ENCODE measurements at regions not wholly inside any gene's neighbourhood (a gene's known extent, or its start where the extent isn't known, plus 50 kb on each side); places are given as distances from the start of the nearest gene placed in this dataset.

DNA sequence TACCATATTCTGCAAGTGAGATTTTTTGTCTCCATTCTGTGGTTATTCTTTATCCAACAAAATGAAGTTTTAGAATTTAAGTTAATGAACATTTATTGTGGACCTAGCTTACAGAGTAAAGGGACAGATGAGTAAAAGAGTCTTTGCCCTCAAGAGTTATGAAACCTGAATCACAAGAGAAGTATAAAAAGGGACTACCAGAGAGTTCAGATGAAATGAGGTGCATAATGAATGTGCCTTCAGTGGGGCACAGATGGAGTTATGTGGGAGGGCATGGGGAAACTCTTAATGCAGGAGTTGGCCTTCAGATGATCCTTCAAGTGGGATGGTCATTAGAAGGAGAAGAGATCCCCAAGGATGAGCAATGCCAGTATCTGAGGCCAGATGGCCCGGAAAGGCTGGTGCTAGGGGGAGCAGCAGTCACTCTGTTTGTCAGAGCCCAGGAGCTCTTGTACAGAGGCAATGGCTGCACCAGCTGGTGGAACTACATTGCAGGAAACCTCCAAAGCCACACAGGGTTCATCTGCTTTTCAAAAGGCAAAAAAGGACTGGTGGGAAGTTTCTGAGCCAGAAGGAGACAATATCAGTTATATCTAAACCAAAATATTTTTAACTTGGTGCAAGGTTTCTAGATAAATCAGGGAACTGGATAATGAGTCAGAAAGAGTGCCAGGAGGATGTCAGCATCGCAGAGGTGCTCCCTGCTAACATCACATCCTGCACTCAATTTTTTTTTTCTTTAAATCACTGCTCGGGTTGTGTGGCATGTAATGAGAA, 162.0 kb downstream of the KLF6 start:
- no peak for DNase-seq

DNA sequence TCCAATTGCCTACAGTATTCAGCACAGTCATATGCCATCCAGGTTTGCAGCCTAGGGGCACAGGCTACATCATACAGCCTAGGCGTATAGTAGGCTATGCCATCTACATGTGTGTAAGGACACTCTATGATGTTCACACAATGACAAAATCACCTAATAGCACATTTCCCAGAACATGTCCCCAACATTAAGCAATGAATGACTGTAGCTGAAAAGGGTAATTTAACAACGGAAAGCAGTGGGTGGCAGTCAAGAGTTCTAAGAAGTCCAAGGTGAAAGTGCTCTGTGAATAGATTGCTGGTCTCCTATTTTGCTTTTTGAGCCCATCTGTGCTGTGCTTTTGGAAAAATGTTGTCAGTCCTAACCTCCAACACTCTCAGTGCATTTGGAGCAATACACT, 162.6 kb downstream of the KLF6 start:
- DNase-seq: no peak

DNA sequence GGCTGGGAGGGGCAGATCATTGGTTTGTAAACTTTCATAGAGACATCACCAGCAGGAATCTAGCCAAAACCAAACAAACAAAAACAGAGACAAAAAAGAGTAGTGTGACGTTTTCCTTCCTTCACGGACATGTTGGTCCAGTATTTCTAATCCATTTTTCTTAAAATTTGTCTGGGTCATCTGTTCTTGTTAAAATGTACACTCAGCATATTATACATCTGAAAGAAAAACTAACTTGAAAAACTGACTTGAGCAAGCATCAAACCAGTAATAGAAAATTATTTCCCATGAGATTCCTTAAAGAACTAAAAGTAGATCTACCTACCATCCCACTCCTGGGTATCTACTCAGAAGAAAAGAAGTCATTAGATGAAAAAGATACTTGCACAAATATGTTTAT, 164.2 kb downstream of the KLF6 start:
- DNase-seq: no peak

DNA sequence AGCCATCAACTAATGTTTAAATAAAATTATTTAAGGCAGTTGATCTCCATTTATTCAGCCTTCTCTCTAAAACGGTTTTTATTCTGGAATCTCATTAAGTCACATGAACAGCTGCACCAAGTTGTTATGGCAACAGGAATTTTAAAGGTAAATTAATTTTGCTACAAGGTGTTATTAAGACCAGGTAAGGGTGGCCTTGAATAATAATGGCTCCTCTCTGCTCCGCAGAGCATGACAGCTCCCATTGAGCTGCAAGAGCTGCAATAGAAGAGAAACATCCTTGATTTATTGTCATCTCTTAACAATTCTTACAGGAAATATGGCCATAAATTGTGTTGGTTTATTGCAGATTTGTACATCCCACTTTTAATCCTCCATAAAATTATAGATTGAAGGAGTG, 165.8 kb downstream of the KLF6 start:
- DNase-seq: peak; percentile 16

DNA sequence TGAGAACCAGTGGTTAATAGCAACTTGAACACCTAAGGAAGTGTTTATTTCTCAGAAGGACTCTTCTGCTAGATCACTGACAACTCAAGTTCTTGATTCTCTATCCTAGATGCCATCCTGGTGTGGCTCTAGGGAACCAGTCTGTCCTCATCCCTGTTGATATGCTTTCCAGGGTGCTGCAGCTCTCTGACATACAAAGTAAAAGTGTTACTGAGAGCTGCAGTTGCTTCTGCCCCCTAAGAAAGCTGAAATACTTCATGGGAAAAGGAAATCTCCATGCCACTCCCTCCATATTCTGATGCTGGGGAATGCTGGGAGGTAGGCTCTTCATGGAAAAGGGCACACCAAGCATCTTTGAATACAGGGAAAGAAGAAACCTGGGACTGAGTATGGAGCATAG, 168.1 kb downstream of the KLF6 start:
- no peak for DNase-seq

DNA sequence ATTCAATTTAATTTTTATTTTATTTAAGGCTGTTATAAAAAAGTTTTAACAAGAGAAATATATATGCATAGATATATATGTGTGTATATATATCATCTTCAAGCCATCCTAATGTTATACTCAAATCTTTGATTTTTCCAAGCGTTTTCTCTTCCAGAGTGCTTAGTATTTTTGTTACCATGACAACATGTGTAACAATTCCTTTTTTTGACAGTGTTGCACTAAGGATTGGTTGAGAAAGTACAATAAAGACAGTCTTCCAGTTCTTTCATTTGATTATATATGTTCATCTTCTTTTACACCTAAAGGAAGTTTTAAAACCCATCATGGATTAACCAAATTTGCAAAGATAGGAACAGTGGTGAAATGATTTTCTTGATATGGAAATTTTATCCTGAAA, 171.7 kb downstream of the KLF6 start:
- no peak for DNase-seq

DNA sequence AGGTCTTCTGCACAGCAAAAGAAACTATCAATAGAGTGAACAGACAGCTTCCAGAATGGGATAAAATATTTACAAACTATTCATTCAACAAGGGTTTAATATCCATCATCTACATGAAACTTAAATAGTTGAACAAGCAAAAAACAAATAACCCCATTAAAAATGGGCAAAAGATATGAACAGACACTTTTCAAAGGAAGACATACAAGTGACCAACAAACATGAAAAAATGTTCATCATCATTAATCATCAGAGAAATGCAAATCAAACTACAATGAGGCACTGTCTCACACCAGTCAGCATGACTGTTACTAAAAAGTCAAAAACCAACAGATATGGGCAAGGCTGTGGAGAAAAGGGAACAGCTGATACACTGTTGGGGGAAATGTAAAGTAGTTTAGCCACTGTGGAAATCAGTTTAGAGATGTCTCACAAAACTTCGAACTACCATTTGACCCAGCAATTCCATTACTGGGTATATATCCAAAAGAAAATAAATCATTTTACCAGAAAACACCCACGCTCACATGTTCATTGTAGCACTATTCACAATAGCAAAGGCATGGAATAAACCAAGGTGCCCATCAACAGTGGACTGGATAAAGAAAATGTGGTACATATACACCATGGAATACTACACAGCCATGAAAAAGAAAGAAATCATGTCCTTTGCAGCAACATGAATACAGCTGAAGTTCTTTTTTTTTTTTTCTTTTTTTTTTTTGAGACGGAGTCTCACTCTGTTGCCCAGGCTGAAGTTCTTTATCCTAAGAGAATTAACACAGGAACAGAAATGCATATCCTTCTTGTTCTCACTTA, 172.6 kb downstream of the KLF6 start:
- no peak for DNase-seq

DNA sequence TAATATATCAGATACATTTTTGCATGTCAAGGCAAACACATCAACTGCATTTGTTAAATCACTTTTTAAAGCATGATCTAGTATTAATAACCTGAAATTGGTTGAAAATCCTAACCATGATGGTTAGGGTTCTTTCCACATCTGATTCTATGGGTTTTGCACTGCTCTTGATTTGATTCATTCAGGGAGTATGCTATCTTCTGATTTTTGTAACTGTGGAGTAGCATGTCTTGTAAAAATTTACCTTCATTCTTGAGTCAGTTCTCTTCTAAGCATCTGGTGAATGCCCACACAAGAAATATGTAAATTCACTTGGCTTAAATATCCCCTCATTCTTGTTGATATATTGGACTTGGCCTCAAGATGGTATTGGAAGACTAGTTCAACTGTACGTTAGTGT, 178.7 kb downstream of the KLF6 start:
- no peak for DNase-seq

DNA sequence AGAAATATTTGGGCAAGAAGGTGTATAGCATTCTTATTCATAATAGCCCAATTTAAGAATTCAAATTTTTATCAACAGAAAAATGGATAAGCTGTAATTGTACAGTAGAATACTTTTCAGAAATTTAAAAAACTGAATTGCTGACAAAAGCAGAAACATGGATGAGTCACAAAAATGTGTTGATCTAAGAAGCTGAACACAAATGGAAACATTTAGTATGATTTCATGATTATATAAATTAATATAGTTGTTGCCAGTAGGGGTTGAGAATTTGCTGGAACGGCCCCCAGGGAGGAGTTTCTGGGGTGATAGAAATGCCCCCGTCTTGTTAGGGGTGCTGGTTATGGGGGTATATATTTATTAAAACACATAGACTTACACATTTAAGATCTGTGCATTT, 179.1 kb downstream of the KLF6 start:
- DNase-seq: no peak

DNA sequence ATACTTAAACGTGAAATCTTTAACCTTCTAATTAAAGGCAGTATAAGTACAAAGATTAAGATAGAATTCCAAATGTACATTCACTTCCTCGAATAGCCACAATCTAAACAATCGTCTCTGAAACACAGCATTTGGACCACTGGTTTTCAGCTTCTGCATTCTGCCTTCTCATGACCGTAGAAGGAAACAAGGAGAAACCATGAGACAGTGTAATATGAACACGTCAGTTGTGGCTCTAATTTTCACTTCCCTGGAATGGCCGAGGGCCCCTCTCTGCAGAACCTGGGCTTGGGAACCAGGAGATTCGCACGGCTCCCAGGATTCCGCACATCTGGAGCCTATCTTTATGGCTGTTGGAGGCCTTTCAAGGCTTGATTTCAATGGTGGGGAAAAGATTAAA, 189.3 kb downstream of the KLF6 start:
- DNase-seq: no peak

DNA sequence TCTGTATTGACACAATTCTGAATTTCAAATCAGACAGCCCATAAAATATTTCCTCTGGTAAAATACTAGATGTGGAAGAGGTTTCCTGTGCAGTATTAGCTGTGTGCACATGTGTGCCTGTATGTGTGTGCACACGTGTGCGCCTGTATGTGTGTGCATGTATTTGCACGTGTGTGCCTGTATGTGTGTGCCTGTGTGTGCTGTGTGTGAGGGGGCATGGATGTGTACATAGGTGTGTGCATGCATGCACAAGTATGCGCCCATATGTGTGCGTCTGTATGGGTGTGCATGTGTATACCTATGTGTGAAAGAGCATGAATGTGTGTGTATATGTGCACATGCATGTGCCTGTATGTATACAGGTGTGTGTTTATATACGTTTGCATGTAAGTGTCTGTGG, 191.4 kb downstream of the KLF6 start:
- DNase-seq: no peak

DNA sequence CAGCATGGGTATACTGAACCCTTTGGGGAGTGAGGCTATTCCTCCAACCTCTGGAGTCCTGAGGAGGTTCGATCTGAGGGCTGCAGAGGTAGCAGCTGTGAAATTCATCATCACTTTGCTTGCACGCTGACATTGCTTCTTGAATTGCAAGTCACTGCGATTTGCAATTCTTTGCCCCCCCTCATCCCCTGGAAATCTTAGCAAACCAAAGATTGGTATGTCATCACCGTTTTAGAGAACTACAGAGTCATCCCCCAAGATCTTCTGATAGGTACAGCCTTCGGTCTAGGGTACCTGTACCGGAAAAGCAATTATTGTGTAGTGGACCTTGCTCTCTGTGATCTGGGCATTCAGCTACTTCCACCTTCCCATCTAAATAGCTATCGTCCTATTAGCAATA, 192.6 kb downstream of the KLF6 start:
- no peak for DNase-seq

DNA sequence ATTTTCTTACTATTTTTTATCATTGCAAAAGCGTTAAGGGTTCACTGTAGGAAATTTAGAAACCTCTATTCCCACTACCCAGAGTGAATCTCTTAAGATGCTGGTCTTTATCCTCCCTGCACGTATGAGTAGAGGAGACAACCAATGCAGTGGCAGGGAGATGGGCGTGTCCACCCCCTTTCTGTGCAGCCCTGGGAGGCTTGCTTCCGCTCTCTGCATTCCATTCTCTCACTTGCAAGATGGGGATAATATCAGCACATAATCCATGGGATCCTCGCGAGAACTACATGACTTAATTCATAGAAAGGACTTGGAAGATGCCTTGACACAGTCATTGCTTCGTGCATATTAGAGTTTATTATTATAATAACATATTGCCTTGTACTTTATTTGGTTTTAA, 196.2 kb downstream of the KLF6 start:
- no peak for DNase-seq

DNA sequence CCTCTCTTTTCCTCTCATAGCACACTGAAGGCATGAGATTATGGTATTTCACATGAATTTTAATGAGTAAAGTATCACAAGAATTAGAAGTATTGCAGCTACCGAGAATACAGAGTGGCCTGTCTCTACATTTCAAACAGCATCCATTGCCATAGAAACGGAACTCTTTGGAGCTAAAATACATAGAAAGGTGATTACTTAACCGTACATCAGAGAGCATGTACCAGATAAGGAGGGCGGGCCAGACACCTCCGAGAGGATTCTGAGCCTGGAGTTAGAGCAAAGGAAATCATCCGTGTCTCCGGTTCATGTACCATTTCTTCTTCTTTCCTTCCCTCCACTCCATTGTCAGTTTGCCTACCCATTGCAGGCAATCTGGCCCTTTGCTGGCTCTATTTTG, 196.7 kb downstream of the KLF6 start:
- no peak for DNase-seq

DNA sequence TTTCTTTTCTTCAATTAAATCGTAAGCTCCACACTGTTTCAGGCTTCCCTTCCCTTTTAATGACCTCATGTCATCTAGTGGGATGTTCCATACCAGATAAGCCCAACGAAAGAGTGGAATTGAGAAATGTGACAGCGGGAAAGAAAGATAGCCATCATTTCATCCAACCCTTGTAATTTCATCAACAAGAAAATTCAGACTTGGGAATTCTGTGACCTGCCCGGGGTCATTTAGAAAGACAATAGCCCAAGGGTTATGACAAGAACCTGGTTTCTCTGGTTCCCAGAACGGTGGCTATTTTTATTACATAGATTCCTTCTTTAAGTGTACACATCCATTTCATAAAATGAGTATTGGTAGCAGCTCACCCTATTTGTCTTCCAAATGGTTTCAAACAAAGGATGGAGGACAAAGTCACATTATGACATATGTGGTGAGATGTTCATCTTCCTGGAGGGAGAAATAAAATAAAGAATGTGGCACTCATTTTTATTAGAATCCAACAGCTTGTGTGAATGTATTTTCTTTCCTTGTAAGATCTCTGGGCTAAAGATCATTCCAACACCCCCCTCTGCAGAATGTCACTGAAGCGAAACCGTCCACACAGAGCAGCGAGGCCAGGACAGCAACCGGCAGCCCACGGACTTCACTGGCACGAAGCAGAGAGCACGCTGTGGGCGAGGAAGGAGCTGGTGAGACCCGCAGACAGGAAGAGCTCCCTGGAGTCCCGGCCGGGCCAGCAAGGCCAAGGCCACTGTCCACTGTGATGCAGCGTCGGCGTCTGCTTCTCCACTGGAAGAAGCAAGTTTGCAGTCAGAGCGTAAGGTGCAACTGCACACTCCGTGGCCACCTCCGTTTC, 199.9 kb downstream of the KLF6 start:
- no peak for DNase-seq

DNA sequence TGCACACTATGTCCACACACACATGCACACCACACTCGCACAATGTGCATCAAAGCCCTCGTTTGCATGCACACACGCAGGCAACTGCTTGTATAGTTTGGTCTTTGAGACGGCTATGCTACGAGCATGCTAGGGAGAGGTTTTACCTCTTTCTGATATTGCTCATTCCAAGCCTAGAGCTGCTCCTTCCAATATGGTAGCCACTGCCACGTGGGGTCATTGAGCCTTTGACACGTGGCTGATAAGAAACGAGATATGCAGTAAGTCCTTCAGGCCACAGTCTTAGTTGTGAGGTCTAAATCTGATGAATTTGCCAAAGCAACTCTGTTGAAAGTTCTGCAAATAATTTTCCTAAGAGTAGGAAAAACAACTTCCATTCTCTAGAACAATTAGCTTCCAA, 204.4 kb downstream of the KLF6 start:
- no peak for DNase-seq

DNA sequence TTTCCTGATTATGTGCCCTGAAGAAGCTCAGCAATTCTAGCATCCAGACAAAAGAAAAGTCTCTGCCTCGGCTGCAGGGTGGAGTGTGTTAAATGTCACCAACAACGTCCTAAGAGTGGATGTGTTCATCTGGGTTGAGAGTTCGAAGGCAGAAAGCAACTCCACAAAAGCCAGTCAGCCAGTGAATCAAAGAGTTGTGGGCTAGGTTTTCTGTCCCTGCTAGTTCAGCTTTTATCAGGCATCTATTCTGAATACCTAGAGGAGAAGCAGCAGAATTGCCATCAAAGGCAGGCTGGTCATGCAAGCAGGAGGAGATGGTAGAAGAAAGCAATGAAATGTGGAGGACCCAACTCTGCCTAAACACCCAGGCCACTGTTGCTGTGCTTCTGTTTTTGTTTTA, 205.2 kb downstream of the KLF6 start:
- no peak for DNase-seq

DNA sequence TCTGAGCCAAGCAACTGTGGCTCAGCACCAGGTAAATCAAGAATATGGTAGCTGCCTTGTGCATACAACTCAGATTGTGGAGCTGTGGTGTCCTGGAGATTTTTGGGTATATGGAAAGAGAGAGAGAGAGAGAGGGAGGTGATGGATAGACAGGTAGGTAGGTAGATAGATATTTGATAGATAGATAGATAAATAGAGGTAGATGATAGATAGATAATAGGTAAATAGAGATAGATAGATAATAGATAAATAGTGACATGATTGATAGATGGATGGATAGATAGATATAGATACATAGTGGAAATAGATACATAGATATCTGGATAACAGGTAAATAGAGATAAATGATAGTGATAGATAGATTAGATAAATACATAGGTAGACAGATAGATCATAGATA, 206.3 kb downstream of the KLF6 start:
- DNase-seq: no peak

DNA sequence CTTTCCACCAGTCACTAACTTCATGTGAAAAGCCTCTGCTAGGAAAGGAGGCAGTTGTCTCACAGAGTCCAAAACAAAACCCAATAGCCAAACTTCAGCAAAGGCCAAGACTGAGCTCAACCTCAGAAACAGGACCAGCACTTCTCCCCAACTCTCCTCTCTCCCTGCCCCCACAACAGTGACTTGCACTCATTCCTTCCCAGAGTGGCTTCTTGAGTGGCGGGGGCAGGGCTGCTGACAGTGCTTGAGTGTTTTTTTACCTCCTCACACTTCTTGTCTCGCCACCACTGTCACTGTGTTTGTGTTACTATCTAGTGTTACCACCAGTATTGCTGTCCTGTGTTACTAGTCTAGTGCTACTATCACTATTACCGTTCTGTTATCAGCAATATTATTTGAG, 206.8 kb downstream of the KLF6 start:
- DNase-seq: no peak

DNA sequence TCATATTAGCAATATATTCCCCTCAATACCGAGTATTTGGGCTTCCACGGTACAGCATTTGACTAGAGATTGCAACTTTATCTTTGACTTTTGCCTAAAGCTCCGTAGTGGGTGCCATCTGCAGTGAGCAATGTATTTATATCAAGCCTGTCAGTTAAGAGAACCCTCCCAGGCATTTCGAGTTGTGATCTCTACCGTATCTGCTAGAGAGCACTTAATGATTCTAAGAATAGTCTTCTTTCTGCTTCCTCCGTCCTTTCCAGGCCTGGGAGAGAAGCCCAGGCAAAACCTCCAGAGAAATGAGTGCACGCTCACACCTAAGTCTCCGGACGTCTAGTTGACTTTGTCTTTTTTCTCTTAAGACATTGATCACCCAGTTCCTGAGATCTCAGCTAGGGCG, 210.6 kb downstream of the KLF6 start:
- DNase-seq: no peak

DNA sequence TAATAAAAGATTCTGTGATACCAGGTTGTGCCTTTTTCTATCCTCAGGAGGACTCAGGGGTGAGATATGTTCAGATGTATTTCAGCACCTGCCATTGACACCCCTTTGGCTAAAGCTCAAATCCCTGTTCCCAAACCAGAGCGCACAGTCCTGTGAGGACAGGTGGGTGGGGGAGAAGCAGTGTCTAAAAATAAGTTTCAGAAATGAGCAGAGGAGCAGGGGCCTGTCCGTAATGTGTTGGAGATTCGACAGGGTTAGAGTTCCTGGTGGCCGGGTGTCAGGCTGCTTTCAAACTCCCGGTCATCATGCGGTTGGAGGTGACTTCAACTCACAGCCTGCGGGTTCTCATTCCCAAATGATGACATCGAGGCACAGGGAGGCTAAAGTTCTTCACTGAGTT, 211.5 kb downstream of the KLF6 start:
- DNase-seq: no peak

DNA sequence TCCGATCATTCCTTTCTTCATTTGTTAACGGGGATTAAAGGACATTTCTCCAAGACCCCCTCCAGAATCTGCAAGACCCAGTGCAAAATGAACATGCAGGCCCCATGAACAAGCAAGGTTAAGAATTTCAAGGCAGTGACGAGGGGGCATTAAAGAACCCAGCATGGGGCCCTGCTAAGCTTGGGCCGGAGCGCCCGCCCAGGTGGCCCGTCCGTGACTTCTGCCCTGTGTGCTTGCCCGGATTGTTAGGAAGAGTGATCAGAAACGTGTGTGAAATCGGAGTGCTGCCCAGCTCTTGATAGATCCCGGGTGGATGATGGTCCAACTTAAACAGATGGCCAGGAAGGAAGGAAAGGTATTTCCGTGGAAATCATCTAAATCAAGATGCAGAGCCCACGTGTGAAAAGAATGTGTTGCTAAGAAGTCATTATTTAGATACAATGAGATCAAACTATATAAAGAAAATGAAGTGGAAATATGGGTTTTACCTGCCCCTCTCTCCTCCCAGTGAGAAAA, 213.6 kb downstream of the KLF6 start:
- DNase-seq: no peak

DNA sequence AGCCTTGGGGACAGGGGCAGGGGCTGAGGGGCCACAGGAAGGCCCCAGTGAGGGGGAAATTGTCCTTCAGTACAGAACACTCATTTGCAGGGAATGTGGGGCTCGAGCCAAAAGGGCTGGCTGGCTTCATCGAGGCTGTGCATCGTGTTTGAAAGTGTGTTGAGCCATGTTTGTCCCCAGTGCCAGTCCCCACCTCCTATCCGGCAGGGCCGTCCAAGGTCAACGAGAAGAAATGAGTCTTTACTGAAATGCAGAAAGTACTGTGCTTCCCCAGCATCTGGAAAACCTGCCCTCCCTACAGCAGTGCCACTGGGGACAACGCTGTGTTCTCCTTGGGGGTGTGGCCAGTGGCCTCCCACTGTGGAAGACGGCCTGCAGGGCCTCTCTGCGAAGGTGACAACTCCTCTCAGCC, 214.1 kb downstream of the KLF6 start:
- no peak for DNase-seq
